Adrenal gland (tissue), 5 donors: ENCODE measurements at regions not wholly inside any gene's neighbourhood (a gene's known extent, or its start where the extent isn't known, plus 50 kb on each side); places are given as distances from the start of the nearest gene placed in this dataset.

Source experiments
- CTCF ChIP-seq, 6 experiments: fragments of 450-650 bp in 4 of 6; fragments of 200-600 bp in 2 of 6; sonication (generic) in 1 of 6; IDR thresholded peaks; 1 replicate in 5 of 6; 2 replicates in 1 of 6; pipeline versions ENCODE4 v1.5.1 to v1.8.0; 2016 to 2021; ENCODE audit warnings: antibody characterized with exemption in 6 of 6, mild to moderate bottlenecking in 2 of 6, moderate library complexity in 1 of 6
- POLR2A ChIP-seq, 2 donors: fragments of 450-650 bp; IDR thresholded peaks; one replicate each; pipeline ENCODE4 v1.6.1; 2017; ENCODE audit warnings: antibody characterized with exemption in 2 of 2, mild to moderate bottlenecking in 2 of 2, moderate library complexity in 1 of 2
- donor health status: DM: no; HTN: no; CAD: no.

GRCh38 chr1:121569428-121569827 lies 384.7 kb downstream of the SRGAP2C start:
- no peak for TF ChIP-seq CTCF (IDR thresholded peaks at IDR 0.05)
- no peak for TF ChIP-seq POLR2A (IDR thresholded peaks at IDR 0.05)
